Spleen (tissue), 7 donors: ENCODE measurements at regions not wholly inside any gene's neighbourhood (a gene's known extent, or its start where the extent isn't known, plus 50 kb on each side); places are given as distances from the start of the nearest gene placed in this dataset.

ENCODE experiments used
- POLR2A ChIP-seq, 3 donors: fragments of 450-650 bp; IDR thresholded peaks; one replicate each; pipeline ENCODE4 v1.5.1; 2017; ENCODE audit warnings: antibody characterized with exemption in 3 of 3, mild to moderate bottlenecking in 1 of 3
- POLR2AphosphoS5 ChIP-seq, 3 donors: sonication (generic); formaldehyde crosslinking; IDR thresholded peaks; one replicate each; pipeline ENCODE4 v1.5.1; 2017; ENCODE audit warnings: antibody characterized with exemption in 3 of 3
- TF ChIP-seq, protein P1 (sequence below), 11 experiments: fragments of 200-600 bp in 7 of 11; fragments of 450-650 bp in 4 of 11; sonication (generic) in 4 of 11; IDR thresholded peaks in 8 of 11; conservative IDR thresholded peaks in 3 of 11; 1 replicate in 7 of 11; 2 replicates in 4 of 11; pipeline versions ENCODE4 v1.4.0 to v1.8.0; 2016 to 2021; ENCODE audit warnings: antibody characterized with exemption in 11 of 11, inconsistent platforms in 4 of 11, mild to moderate bottlenecking in 1 of 11
- donor health status: DM: no; HTN: no; CAD: no; lungs with moderate emphysema.
- donor health status: DM: no; HTN: no; CAD: no.
- donor health status: DM: no; HTN: no; CAD: no.

GRCh38 chr21:41633627-41634026 lies 125.7 kb upstream of the TMPRSS2 start:
- no peak for TF ChIP-seq POLR2AphosphoS5 (IDR thresholded peaks at IDR 0.05)
- TF ChIP-seq, protein P1, sequence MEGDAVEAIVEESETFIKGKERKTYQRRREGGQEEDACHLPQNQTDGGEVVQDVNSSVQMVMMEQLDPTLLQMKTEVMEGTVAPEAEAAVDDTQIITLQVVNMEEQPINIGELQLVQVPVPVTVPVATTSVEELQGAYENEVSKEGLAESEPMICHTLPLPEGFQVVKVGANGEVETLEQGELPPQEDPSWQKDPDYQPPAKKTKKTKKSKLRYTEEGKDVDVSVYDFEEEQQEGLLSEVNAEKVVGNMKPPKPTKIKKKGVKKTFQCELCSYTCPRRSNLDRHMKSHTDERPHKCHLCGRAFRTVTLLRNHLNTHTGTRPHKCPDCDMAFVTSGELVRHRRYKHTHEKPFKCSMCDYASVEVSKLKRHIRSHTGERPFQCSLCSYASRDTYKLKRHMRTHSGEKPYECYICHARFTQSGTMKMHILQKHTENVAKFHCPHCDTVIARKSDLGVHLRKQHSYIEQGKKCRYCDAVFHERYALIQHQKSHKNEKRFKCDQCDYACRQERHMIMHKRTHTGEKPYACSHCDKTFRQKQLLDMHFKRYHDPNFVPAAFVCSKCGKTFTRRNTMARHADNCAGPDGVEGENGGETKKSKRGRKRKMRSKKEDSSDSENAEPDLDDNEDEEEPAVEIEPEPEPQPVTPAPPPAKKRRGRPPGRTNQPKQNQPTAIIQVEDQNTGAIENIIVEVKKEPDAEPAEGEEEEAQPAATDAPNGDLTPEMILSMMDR (IDR thresholded peaks at IDR 0.05 in 8 of 11, conservative IDR thresholded peaks at IDR 0.05 in 3 of 11): no peak
- no peak for TF ChIP-seq POLR2A (IDR thresholded peaks at IDR 0.05)
